HuH-7 (cell line): ENCODE measurements at regions not wholly inside any gene's neighbourhood (a gene's known extent, or its start where the extent isn't known, plus 50 kb on each side); places are given as distances from the start of the nearest gene placed in this dataset.
"Not testable (repeated sequence)": the region's sequence is repeated elsewhere in the genome, so short reads cannot be mapped to it uniquely, and the experiment has no call there.

ENCODE experiments used
- DNase-seq: peaks from one replicate; pipeline ENCODE4 v3.0.0; 2011; ENCODE audit warnings: low spot score

DNA sequence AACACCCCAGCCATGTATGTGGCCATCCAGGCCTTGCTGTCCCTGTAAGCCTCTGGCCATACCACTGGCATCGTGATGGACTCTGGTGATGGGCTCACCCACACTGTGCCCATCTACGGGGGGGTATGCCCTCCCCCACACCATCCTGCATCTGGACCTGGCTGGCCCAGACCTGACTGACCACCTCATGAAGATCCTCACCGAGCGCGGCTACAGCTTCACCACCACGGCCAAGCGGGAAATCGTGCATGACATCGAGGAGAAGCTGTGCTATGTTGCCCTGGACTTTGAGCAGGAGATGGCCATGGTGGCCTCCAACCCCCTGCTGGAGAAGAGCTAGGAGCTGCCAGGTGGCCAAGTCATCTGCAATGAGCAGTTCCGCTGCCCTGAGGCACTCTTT is 80.4 kb upstream of the ZCCHC2 start:
- no peak for DNase-seq

DNA sequence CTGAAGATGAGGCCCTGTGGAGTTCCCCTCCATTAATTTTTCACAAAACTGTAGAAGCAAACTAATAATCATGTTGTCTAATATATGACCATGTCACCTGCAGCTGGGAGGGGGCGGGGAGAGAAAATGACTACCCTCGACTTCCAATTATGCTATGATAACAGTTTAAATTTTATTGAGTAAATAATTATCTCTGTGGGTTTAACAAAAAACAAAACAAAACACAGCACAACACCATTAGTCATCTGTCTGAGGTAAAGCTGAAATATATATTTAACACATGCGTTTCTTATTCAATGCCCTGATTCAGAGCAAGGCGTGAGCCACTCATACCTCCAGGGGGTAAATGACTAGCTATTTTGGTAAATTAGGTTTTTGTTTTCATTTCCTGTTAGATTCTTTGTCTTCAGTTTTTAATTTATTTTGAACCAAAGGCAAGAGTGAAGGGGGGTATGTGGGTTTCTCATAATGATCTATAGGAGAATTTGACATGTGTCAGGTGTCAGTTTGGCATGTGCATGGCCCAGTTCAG is 77.4 kb upstream of the ZCCHC2 start:
- DNase-seq: no peak

DNA sequence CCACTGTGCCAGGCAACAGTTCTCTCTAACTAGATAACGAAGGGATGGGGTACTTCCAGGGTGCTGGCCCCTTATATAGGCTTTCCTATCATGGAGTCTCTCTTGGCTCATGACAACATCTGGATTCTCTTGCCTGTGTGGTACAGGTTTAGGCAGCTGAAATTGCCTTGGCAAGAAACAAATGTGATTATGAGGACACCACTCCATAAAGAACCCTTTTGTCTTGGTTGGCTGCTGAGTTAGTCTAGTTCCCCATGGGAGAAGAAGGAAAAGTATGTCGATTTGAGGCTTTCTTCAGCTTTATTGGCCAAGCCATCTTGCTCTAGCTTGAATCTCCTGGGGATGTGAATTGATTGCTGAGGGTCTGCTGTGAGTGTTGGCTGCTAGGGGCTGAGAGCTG is 76.3 kb upstream of the ZCCHC2 start:
- DNase-seq: no peak

DNA sequence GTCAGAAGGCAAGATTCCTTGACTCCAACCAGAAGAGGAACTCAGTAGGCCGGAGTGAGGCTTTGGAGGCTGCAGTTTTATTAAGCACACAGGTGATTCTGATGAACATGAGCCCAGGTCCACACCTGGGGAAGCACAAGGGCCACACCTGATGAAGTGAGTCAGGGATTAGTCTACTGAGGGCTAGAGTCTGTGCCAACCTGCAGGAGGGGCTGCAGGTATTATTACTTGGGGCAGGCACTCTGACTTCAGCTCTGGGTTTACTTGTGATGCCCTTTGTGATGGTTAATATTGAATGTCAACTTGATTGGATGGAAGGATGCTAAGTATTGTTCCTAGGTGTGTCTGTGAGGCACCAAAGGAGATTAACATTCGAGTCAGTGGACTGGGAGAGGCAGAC is 75.2 kb upstream of the ZCCHC2 start:
- no peak for DNase-seq

DNA sequence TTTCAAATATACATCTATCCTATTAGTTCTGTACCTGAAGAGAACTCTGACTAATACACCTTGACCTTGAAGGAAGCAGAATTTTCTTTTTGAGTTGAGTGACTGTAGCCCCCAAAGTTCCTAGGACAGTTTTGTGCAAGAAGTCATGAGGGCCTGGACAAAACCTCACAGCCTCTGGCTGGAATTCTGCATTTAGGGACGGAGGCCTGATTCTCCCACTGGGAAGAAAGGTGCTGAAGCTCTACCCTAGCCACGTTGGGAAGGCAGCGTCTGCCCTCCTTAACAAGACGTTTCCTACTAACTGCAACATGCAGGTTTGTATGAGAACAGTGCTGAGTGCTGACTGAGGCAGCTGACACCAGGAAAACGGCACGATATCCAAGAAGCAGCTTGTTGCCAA is 74.4 kb upstream of the ZCCHC2 start:
- DNase-seq: no peak

DNA sequence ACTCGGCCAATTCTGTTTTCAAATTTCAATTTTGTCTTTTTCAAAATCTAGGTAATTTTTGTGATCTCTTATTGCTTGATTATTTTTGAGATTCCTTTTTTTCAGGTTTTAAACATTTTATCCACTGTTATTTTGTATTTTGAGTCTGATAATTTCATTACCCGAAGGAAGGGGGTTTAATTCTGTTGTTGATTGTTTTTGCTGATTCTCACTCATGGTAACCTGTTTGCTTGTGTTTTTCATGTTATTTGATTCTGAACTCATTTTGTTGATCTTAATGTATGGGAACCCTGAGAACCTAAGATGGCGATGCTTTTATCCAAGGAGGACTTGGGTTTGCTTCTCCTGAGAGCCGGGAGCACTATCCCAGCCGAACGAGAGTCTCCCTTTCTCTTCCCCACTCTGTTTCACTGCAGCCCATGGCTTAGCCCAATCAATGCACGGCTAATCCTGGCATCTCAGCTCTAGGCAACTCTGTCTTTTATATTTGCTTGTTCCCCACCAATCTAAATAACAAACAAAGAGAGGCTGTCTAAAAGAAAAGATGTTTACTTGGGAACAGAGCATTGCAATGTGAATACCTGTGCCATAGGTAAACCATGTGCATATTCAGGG is 73.2 kb upstream of the ZCCHC2 start:
- DNase-seq: no peak

DNA sequence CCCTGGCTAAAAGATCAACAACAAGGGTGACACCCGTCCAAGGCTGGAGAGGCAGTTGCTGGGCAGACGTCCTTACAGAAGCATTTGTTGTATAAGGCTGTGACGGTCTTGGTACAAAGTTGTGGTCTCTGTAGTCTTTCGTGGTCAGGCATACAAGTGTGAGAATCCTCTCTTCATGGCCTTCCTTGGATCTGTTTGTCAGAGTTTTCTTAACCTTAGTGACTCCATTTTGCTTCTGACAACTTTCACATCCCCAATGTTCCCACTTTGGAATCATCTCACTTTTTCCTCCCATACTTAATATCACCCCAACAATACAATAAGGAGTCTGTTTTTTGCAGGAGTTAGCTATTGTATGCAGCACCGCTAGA is 72.7 kb upstream of the ZCCHC2 start:
- DNase-seq: no peak

DNA sequence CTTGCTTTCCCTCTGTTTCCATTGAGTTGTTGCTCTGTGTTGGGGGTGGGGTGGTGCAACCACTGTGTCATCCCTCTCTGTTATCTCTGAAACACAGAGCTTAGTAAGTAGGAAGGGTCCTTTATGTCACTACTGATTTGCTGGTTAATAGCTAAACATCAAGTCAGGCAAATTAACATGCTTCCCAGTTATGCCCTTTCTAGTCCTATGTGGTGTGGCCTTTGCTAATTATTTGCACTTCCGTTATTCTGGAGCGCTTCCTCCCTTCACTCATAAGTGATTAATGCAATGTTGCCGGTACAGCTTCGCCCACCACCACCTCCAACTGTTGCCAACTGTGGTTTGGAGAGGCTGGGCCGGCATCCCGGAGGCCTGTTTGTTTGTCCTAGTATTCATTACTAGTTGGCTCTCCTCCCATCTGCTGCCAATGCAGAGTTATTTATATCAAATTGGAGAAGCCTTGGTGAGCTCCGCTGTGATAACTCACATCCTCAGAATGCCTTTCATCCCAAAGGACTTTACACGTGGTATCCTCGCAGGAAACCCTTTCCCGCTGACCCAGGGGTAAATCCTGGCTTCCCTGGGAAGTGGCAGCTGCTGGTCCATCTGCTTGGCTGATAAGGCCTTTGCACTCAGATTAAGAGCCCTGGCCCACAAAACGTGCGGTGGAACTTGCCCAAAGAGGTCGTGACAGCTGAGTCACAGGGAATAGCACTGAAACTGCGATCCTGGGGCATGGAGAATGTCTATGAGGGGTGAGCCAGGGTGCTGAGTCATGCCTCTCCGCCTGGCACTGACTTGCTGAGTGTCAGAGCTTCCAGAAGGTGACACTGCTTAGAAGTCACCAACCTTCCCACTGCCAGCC is 72.0 kb upstream of the ZCCHC2 start:
- no peak for DNase-seq

DNA sequence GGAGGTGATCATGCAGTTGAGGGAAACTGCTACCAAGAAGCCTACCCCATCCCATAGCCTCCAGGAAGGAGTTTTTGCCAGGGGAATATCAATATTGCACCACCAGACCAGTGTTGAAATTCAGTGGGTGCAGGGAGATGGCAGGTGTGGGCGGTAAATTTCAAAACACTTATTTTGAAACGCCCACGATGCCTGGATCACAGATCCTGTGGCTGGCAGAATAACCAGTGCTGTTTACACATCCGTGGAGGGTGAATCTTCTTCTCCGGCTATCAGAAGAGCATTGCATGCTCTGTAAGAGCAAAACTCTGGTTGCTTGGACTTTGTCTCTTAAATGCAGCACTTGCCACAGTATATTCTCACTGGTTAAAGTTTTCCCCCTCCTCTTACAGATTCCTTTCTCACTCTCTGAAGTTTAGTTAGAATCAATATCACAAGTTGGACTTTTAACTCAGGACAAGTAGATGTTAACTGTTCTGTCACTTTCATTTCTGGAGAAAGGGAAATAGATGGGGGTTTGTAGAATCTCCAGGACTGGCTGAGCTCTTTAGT is 70.5 kb upstream of the ZCCHC2 start:
- DNase-seq: peak; percentile 36

DNA sequence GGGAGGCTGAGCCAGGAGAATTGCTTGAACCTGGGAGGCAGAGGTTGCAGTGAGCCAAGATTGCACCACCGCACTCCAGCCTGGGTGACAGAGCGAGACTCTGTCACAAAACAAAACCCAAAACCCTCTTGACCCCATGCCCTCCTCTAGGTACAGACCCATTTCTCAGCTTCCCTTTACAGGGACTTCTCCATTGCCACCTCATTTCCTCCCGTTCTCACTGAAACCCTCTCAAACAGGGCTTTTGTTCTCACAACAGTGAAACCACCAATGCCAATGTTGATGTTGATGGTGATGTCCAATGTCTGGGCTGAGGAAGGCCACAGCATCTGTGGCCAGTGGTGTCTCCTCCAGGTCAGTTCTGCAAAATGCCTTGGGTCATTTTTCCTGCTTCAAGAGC is 69.0 kb upstream of the ZCCHC2 start:
- no peak for DNase-seq

DNA sequence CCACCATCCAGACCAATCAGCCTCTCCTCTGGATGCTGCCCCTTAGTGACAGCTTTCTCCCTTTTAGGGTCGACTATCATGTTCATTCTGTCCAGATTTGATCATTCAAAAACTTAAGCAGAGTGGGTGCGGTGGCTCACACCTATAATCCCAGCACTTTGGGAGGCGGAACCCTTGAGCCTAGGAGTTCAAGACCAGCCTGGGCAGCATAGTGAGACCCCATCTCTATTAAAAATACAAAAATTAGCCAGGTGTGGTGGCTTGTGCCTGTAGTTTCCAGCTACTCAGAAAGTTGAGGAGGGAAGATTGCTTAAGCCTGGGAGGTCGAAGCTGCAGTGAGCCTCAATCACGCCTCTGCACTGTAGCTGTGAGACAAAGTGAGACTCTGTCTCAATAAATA is 68.3 kb upstream of the ZCCHC2 start:
- DNase-seq: no peak

DNA sequence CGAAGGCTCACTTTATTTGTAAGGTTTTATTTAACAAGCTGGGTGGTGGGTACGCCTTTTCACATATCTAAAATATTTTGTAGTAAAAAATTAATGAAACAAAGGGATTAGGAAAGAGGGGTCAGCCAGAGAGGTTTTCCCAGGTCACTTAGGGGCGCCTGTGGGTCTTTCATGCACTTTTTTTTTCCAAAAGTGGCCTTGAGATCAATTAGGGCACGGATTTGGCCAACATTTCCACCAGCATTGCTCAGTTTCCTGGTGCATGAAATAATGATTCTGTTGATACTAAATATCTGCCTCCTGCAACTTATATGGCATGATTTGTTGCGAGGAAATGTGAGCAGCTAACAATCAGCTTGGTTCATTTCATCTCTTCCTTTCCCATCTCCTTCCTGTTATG is 67.6 kb upstream of the ZCCHC2 start:
- no peak for DNase-seq

DNA sequence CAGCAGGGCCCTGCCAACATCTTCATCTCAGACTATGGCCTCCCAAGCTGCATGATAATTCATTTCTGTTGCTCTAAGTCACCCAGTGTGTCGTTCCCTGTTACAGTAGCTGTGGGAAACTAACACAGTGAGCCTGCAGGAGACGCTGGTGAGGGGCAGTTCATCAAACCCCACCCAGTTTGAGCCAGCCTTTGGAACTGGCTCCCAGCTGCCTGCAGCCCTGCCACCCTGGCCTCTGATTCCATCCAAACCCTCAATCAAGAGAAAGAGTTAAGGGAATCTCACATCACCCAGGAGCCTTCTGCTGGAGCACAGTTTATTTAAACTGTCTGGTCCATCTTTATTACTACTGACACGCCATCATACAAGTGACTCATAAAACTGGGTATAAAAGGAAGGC is 64.9 kb upstream of the ZCCHC2 start:
- DNase-seq: no peak

DNA sequence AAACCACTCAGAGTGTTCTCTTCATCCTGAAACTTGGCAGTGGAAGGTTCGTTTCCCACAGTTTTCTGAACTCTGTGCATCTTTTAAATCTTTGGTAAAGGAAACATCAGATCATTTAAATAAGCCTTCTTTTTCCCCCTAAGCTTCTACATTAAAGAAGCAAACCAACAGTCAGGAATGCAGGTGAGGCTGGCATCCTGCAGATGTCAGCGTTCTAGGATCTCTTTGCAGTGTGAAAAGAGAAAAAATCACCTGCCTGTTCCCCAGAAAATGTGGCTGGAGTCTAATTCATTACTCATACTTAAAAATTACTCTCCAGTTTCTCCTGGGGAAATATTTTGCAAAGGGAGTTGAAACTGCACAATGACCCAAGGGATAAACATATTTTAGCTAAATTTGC is 64.5 kb upstream of the ZCCHC2 start:
- no peak for DNase-seq

DNA sequence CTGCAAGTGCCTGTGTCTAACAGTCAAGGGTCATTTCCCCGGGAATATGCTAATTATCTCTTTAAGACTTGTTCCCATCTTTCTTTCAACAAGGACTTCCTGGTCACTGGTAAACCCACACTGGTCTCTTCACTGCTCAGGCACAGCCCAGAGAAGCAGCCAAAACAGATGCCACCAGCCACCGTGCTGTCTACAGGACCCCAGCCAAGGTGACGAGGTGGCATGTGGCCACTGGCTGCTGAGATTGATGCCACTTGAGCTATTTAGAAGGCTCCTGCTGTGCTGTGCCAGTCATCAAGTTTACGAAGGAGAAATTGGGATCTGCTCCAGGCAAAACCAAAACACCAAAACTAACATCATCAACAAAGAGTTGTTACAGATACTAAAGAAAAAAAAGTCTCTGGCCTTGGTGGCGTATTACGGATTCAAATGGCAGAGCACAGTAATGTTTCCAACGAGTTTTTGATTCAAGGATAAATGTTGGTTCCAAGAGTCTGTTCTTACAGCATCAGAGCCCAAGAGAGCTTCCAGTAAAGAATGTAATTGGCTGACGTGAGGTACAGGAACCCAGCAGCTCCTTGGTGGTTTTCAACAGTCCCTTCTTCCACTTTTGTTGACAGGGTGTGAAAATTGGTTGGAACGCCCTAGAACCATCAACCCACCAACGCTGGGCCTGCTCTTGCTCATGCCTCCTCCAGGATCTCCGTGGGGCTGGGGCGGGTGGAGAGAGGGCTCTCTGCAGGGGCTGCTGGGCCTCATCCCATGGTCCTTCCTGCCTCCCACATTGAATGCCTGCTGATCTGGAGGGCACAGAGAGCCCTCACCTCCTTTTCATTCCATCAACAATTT is 63.7 kb upstream of the ZCCHC2 start:
- DNase-seq: no peak

DNA sequence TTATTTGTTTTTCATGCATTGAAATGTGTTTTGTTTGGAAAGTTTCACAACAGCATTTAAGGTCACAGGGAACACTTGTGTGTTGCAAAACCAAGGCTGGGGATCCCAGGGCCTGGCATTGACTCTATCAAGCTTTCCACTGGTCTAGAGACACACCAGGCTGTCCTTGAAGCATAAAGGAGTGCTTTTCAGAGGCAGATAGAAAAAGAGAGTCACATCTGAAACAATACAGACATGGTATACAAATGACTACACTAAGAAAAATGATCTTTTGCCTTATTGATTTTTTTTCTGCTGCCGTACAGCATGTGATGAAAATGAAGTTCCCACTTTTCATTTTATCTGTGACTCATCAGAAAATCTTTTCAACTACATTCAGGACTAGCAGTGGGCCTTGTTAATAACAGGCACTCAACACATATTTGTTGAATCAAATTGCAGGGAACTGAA is 61.9 kb upstream of the ZCCHC2 start:
- DNase-seq: peak; percentile 38

DNA sequence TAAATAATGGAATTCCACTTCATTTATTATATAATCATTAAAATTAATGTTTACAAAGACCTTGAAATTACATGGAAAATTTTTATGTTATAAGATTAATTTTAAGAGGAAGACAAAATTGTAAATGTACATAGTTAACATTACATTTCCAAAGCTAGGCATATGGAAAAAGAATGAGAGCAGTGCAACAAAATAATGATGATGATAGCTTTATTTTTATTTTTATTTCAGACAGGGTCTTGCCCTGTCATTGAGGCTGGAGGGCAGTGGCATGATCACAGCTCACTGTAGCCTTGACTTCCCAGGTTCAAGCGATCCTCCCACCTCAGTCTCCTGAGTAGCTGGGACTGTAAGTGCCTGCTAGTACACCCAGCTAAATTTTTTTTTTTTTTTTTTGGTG is 61.2 kb upstream of the ZCCHC2 start:
- DNase-seq: no peak

DNA sequence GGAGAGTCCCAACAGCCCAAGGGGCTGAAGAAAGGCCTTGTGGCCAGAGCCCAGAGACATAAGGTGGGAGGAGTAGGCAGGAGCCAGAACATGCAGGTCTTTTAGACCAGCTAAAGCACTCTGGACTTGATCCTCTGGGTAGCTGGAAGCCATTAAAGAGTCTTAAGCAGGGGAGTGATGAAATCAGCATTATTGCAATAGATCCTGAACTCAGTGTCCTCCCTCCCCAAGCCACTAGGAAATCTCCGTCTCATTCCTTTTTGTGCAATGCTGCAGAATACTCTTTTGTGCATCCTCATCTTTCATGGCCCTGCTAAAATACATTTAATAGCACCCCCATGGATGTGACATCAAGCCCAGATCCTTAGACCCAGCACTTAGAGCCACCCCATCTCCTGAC is 58.6 kb upstream of the ZCCHC2 start:
- DNase-seq: no peak

DNA sequence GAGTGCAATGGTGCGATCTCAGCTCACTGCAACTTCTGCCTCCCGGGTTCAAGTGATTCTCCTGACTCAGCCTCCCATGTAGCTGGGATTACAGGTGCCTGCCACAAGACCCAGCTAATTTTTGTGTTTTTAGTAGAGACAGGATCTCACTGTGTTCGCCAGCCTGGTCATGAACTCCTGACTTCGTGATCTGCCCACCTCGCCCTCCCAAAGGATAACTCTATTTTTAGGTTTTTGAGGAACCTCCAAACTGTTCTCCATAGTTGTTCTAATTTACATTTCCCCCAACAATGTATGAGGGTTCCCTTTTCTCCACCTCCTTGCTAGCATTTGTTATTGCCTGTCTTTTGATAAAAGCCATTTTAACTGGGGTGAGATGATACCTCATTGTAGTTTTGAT is 53.7 kb upstream of the ZCCHC2 start:
- not testable (repeated sequence) for DNase-seq
